HS-27A (cell line): ENCODE measurements at regions not wholly inside any gene's neighbourhood (a gene's known extent, or its start where the extent isn't known, plus 50 kb on each side); places are given as distances from the start of the nearest gene placed in this dataset.

ENCODE experiments used
- DNase-seq: peaks from one replicate; pipeline ENCODE4 v3.0.0-alpha.2; 2012; ENCODE audit warnings: low read depth, missing footprints

DNA sequence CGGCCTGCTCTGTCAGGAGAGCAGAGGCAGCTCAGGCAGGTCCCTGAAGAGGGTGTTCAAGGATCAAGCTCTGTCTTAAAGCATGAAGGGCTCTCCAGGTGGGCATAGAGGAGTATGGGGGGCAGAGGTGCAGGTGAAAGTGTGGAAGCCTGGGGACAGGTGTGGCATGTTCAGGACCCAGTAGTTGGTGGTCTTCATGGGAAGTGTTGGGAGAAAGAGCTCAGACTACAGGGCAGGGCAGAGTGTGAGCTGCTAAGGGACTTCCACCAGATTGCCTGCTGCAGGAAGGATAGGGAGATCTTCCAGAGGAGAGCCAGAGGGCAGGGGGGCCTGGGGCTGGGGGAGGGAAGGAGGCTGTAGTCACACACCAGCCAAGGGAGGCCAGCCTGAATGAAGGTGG, 156.5 kb upstream of the GDF10 start:
- no peak for DNase-seq

DNA sequence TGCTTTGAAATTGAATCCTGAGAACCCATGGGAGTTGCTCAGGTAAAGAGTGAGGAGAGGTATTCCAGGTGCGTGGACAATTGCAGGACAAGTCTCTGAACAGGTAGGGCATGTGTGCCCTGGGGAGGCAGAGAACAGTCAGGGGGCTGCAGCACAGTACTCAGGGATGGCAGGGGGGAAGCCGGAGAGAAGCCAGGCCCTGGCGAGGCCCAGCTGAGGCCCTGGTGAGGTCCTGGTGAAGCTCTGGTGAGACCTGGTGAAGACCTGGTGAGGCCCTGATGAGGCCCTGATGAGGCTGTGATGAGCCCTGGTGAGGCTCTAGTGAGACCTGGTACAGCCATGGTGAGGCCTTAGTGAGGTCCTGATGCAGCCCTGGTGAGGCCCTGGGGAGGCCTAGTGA, 155.5 kb upstream of the GDF10 start:
- no peak for DNase-seq

DNA sequence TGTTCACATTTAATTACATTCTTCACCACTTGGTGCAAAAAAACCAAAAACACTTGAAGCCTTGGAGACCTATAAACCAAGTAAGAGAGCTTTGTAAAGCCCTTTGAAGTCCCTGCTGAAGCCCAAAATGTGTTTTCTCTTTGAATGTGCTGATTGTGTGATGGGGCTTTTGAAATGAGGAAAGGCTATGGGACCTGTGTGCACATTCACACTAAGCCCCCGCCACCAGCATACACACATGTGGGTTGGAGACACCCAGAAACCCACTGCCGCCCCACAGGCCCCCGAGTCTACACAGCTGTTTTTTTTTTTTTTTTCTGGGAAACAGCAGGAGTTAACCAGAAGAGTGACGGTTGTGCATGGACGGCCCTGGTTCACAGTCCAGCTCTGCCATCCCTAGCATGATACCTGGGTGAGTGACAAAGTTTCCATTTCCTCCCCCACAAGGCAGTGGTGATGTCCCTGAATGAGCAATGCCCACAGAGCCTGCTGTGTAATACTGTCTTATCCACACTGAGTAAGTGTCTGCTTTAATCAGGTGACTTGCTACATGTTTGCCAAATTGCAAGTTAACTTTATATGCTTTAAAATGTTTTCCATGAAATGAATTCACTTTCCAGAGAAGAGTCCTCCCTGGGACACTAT, 154.6 kb upstream of the GDF10 start:
- DNase-seq, result no peak

DNA sequence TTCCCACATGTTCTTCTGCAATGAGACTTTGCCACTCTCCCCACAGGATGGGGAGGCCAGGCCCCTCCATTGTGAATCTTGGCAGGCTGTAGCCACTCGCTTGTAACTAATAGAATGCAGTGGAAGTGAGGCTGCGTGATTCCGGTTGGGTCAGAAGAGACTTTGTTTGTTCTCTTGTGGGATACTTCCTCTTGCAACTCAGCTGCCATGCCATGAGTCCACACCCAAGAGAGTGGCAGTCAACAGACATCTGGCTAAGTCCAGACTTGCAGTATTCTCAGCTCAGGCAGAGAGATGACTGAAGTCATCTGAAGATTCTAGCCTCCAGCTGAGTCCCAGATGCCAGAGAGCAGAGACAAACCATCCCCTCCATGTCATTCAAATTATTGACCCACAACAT, 153.4 kb upstream of the GDF10 start:
- no peak for DNase-seq

GRCh38 chr10:47147186-47147585, 152.8 kb upstream of the GDF10 start:
- no peak for DNase-seq

- DNase-seq, result no peak
These were observed 149.4 kb upstream of the GDF10 start for GRCh38 chr10:47150581-47150980.

- no peak for DNase-seq
These were observed 148.1 kb upstream of the GDF10 start for GRCh38 chr10:47151920-47152319.

DNA sequence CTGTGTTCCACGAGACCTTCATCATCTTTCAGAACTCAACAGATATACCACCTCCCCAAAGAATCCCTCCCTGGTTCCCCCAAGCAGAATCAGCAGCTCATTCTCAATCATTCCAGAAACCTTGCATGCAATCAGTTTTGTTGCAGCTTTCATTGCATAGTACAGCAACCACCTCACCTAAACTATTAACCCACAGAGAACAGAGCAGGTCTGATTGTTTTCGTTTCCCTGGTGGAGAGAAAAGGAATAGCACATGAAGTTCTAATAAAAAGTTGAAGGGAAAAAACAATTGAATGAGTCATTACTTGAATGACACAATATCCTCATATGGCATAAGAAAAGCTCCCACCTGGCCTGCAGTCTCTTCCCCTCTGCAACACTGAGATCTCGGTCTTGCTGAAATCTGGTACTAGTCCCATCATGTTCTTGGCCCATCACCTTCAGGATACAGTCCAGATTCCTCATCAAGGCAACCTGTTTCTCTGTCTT, 147.1 kb upstream of the GDF10 start:
- no peak for DNase-seq

GRCh38 chr10:47154762-47155161, 145.2 kb upstream of the GDF10 start:
- no peak for DNase-seq

GRCh38 chr10:47156873-47157272, 143.1 kb upstream of the GDF10 start:
- DNase-seq, result no peak

GRCh38 chr10:47158116-47159071, 141.6 kb upstream of the GDF10 start:
- no peak for DNase-seq

- DNase-seq, result no peak
These were observed 140.4 kb upstream of the GDF10 start for GRCh38 chr10:47159361-47160260.

DNA sequence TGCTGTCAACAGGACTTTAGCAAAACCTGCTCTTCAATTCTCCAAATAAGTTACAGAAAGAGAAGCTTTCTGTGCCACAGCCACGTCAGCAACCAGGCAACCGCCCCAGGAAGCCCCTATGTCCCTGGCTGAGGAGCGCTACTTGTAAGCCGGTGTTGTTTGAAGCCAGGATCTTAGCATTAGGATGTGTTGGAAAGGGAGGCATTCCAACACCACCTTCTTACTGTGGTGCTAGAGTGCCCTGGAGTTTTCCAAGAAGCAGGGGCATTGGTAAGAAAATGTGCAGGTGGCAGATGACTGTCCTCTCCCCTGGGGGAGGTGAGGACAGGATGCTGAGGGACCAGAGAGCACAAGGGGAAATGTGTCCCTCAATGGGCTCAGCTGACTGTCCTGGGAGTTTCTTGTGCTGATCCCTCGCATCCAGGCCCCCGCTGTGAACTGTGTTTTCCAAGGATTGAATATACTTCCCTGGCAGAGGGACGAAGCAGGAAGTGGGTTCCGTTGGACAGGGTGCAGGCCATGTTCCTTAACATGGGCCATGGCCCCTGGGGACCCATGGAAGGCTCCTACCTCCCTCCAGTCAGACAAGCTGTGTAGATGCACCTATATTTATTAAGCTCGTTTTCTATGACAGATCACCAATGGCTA, 139.6 kb upstream of the GDF10 start:
- DNase-seq, result no peak

DNA sequence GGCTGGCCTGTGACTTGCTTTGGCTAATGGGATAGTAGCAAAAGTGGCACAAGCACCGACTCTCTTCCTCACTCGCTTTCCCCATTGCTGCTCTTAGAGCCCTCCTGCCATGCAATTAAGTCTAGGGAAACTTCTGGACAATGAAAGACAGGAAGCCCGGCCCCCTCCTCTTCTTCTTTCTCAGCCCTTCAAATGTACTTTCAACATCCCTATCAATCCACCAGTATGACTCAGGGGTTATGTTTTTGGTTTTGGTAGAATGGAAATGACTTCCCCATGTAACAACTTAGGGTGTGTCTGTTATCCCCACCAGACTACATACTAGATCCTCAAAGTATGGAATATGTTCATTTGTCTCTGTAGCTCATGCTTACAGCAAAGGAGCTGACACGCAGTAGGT, 139.0 kb upstream of the GDF10 start:
- DNase-seq, result no peak

- no peak for DNase-seq
These were observed 138.5 kb upstream of the GDF10 start for GRCh38 chr10:47161465-47161864.

DNA sequence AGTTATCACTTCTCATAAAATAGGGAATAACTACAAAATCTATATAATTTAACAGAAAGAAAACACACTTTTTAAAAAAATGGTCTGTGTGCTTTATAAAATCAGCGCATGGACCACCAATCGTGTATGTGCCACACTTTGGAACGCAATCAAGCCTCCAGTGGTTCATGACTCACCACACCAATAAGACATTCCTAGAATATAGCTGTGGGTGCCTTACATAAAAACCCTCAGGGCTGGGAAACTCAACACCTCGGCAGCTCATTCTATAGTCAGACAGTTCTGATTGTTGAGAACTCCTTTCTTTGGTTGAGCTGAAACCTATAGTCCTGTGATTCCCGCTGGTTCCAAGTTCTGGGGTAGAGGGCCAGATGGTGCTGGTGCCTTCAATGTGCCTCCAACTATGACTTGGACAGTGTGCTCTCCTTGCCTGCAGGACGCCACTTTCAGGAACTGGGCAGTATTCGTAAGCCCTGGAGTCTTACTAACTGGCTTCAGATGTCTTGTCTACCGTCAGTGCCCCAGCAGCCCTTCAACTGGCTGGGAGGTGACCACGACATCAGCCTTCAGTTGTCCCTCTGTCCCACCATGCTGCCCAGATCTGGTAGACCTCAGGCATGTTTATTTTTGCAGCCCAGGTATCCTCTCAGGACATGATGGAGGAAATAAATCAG, 135.7 kb upstream of the GDF10 start:
- DNase-seq, result peak; percentile 50

DNA sequence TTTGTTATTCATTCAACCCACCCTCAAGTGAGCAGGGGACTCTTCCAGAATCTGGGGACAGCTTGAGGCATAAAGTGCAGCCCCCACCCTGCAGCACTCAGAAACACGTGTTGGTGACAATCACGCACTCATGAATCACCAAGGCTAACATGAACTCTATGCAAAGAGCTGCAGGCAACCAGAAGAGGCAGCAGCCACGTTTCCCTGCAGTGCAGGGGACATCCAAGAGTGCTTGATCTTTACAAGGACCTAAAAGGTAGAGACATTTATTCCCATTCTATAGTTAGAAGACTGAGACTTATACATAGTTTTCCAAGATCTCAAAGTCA, 135.2 kb upstream of the GDF10 start:
- no peak for DNase-seq

- no peak for DNase-seq
These were observed 134.8 kb upstream of the GDF10 start for GRCh38 chr10:47165168-47165710.

- no peak for DNase-seq
These were observed 134.1 kb upstream of the GDF10 start for GRCh38 chr10:47165711-47166404.

DNA sequence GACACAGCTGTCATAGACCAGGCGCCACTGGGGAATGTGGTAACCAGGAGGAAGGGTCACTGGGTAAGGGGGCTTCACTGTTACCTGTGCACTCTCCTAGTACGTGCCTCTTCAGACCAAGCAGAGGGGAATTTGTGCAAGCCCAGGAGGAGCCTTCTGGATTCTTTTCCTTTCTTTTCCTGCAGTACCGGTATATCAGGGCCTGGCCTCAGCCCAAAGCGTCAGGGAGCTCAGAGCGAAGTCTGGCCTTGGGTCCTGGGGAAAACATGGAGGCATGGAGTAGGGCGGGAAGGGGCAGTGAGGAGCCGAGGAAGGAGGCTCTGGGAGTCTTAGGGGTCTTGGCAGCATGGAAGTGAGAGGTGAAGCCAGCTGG, 133.6 kb upstream of the GDF10 start:
- no peak for DNase-seq
